ENCODE measurements at regions not wholly inside any gene's neighbourhood (a gene's known extent, or its start where the extent isn't known, plus 50 kb on each side); places are given as distances from the start of the nearest gene placed in this dataset.
"Not testable (repeated sequence)": the region's sequence is repeated elsewhere in the genome, so short reads cannot be mapped to it uniquely, and the experiment has no call there.

DNA sequence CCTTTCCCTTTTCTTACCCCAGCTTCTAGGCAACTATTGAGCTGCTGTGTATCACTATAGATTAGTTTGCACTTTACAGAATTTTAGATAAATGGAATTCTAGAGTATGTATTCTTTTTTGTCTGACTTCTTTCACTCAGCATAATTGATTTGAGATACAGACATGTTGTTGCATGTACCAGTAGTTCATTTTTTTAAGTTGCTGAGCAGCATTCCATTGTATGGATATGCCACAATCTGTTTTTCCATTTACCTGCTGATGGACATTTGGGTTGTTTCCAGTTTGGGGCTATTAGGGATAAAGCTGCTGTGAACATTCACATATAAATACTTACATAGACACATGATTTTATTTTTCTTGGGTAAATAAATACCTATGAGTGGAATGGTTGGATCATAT, 135.7 kb downstream of the IGF1 start:
- no peak for DNase-seq (ENCODE audit: low read depth in 2 of 2)

DNA sequence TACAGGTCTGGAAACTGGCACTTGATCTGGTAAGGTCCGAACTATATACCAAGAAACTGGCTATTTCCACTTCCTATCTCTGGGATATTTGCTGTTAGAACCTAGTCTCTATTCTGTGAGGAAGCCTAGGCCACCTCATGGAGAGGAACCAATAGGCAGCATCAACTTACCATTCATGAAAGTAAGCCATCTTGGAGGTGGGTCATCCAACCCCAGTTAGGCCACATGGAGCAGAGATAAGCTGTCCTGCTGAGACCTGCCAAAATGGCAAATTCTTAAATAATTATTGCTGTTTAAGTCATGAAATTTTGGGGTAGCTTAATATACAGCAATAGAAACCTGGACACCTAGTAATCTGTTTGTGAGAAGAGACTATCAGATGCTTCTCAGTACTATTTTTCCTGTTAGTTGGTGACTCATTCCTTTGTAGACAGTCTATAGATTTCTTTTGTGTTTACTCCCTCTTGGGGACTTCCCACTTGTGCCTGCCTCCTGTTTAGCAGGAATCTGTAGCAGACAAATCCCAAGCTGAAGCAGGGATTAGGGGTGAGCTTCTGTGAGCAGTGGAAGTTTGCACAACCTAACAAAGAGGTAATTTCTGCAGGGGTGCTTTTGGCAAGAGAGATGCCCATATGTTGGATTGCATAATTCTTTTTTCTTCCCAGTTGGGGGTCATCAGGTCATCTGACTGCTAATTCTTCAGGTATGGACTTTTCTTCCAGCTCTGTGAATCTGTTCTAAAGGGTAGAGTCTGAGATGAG, 136.8 kb downstream of the IGF1 start:
- no peak for DNase-seq (ENCODE audit: low read depth in 2 of 2)

DNA sequence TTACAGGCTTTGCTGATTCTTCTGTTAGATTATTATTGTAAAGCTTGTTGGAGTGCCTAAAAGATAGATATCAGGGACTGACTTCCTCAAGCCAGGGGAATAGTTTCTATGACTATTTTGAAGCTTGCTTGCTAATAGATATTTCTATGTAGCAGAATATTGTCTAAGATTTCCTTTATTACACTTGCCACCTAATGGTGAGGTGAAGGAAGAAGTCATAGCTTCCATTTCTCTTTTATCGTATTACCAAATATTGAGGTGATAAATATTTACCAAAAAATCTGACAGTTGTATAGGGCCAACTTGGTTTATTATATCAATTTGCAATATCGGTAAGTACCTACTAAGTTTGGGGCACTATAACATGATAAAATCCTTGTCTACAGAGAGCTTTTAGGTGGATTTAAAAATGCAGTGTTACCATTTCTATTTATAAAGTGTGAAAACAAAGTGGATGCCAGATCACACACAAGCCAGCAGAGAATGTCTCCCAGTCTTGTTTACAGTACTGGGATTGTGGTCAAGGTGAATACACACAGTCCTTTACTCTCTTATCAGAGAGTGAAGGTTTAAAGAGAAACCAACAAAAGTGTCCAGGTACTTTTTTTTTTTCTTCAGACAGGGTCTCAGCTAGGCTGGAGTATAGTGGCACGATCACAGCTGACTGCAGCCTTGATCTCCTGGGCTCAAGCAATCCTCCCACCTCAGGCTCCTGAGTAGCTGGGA, 137.9 kb downstream of the IGF1 start:
- no peak for DNase-seq (ENCODE audit: low read depth in 2 of 2)

DNA sequence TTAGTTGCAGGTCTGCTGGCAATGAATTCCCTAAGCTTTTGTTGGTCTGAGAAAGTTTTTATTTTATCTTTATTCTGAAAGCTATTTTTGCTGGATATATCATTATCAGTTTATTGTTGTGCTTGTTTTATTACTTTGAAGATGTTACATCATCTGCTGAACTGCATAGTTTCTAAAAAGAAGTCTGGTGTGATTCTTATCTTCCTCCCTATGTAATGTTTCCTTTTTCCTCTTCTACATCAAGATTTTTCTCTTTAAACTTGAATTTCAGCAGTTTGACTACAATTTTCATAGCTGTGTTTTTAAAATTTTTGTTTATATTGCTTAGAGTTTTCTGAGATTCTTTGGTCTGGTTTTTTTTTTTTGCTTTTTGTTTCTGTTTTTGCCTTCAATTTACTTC, 137.1 kb upstream of the PMCH start:
- no peak for DNase-seq (ENCODE audit: low read depth in 2 of 2)

GRCh38 chr12:102331419-102331818, 133.8 kb upstream of the PMCH start:
- no peak for DNase-seq (ENCODE audit: low read depth in 2 of 2)

DNA sequence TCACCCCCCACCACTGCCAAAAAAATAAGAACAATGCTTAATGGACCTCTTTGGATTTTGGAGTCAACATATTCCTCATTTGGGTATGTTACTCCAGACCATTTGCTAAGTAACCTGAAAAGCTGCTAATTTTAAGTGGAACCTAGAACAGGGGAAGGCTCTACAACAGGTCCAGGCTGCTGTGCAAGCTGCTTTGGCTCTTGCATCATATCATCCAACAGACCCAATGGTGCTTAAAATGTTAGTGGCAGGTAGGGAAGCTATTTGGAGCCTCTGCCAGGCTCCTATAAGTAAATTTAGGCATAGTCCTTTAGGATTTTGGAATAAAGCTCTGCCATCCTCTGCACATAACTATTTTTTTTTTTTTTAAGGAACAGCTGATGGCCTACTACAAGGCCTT, 132.2 kb upstream of the PMCH start:
- no peak for DNase-seq (ENCODE audit: low read depth in 2 of 2)

GRCh38 chr12:102326982-102327381, 129.3 kb upstream of the PMCH start:
- no peak for DNase-seq (ENCODE audit: low read depth in 2 of 2)

DNA sequence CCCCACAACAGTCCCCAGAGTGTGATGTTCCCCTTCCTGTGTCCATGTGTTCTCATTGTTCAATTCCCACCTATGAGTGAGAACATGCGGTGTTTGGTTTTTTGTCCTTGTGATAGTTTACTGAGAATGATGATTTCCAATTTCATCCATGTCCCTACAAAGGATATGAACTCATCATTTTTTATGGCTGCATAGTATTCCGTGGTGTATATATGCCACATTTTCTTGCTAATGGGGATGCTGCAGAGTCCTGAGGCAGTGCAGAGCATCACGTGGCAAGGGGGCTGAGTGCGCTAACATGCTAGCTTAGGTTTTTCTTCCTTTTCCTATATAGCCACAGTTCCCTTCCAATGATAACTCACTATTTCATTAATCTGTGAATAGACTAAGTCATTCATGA, 127.5 kb upstream of the PMCH start:
- not testable (repeated sequence) for DNase-seq (ENCODE audit: low read depth in 2 of 2)

- no peak for DNase-seq (ENCODE audit: low read depth in 2 of 2)
Observed at GRCh38 chr12:102323799-102324198, 126.2 kb upstream of the PMCH start.

- DNase-seq (ENCODE audit: low read depth in 2 of 2): no peak
Observed at GRCh38 chr12:102322254-102322653, 124.6 kb upstream of the PMCH start.

GRCh38 chr12:102321305-102322082, 123.9 kb upstream of the PMCH start:
- DNase-seq (ENCODE audit: low read depth in 2 of 2): no peak

DNA sequence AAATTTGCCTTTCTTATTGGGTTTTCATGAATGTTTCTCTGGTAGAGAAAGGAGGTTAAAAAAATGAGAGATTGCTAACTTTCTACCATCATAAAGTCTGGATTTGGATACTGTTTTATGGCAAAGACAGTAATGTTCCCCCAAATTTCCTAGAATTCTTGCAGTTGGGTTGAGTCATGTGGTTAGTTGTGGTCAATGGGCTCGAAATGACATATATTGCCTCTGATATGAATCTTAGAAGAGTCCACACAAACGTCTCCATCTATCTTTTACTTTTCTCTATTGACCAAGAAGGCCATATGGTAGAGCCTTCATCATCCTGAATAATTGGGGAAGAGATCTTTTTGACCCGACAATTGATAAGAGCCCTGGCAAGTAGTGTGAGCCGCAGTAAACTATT, 119.5 kb upstream of the PMCH start:
- no peak for DNase-seq (ENCODE audit: low read depth in 2 of 2)

- no peak for DNase-seq (ENCODE audit: low read depth in 2 of 2)
Observed at GRCh38 chr12:102316723-102317122, 119.1 kb upstream of the PMCH start.

DNA sequence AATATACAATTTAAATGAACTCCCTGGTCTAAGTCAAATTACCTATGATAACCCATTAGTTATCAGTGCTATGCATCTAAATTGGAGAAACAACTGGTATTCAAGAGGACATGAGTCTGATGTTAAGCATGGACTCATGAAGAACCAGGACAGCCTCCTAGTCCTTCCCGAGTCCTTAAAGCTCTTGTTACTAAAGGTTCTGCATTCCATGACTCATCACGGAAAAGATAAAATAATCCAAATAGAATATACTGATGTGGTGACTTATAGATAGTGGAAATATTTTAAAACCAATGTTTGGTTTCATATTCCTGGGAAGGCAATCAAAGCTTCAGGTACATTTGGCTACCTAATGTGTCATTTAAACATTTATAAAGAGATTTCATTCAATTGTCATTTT, 117.2 kb upstream of the PMCH start:
- DNase-seq (ENCODE audit: low read depth in 2 of 2): no peak

GRCh38 chr12:102313116-102313971, 115.7 kb upstream of the PMCH start:
- not testable (repeated sequence) for DNase-seq (ENCODE audit: low read depth in 2 of 2)

- DNase-seq (ENCODE audit: low read depth in 2 of 2): no peak
Observed at GRCh38 chr12:102305486-102305885, 107.9 kb upstream of the PMCH start.

GRCh38 chr12:102304667-102305066, 107.0 kb upstream of the PMCH start:
- DNase-seq (ENCODE audit: low read depth in 2 of 2): not testable (repeated sequence)

DNA sequence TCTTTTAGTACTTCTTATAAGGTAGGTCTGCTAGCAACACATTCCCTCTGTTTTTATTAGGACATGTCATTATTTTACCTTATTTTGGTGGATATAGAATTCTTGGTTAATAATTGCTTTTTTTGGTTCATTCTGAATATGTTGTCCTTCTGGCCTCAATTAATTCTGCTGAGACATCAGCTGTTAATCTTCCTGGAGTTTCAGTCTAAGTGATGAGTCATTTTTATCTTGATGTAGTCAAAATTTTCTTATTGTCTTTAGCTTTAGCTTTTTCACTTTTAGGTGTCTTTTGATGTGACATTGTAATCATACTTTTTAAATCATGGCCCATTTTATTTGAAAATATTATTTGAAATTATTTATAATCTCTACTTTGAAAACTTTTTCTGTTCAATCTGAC, 104.9 kb upstream of the PMCH start:
- no peak for DNase-seq (ENCODE audit: low read depth in 2 of 2)

DNA sequence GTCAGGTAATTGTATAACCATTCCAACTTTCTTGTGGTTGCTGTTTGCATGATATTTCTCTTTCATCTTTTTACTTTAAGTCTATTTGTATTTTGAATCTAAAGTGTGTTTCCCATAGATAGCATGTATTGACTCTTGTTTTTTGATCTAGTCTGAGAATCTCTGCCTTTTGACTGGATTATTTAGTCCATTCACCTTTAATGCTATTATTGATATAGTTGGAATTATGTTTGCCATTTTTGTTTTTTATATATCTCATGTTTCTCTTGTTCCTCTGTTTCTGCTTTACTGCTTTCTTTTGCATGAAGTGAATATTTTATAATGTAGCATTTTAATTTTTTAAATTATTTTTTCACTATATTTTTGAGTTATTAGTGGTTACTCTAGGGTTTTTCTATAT, 103.9 kb upstream of the PMCH start:
- no peak for DNase-seq (ENCODE audit: low read depth in 2 of 2)

GRCh38 chr12:102300824-102301461, 103.3 kb upstream of the PMCH start:
- peak in 1 of 2 donors; percentile 3 for DNase-seq (ENCODE audit: low read depth in 2 of 2)

GRCh38 chr12:102299731-102300130, 102.1 kb upstream of the PMCH start:
- no peak for DNase-seq (ENCODE audit: low read depth in 2 of 2)

Measured in stimulated activated CD8-positive, alpha-beta memory T cell treated with anti-CD3 and anti-CD28 coated beads, Interleukin-15, amount 100 ng/mL, for 48 hours (primary cell).